ENCODE measurements at regions not wholly inside any gene's neighbourhood (a gene's known extent, or its start where the extent isn't known, plus 50 kb on each side); places are given as distances from the start of the nearest gene placed in this dataset.
"Not testable (repeated sequence)": the region's sequence is repeated elsewhere in the genome, so short reads cannot be mapped to it uniquely, and the experiment has no call there.

GRCh38 chr9:94438336-94438735 lies 109.9 kb upstream of the NUTM2F start:
- not testable (repeated sequence) for H3K27me3 Mint-ChIP-seq

GRCh38 chr9:94441146-94441545 lies 112.7 kb upstream of the NUTM2F start:
- H3K4me1 Mint-ChIP-seq, CTCF ChIA-PET, H3K27me3 Mint-ChIP-seq: not testable (repeated sequence)

More at GRCh38 chr9:94438336-94438735, 109.9 kb upstream of the NUTM2F start:
- H3K36me3 Mint-ChIP-seq (ENCODE audit: low read depth): peaks cover 24% of the 10 kb centered on the region
- H3K4me3 Mint-ChIP-seq, H3K9me3 Mint-ChIP-seq, H3K4me1 Mint-ChIP-seq, H3K27ac Mint-ChIP-seq, DNase-seq, CTCF ChIA-PET, POLR2A ChIA-PET: not testable (repeated sequence)

GRCh38 chr9:94441796-94442195 lies 113.1 kb upstream of the PCAT7 start:
- CTCF ChIA-PET: no interaction called here
- no peak overlapping the region for H3K27ac Mint-ChIP-seq
- DNase-seq: no peak
- no peaks in the 10 kb centered on the region for H3K9me3 Mint-ChIP-seq
- POLR2A ChIA-PET: no interaction called here
- H3K36me3 Mint-ChIP-seq (ENCODE audit: low read depth): peaks cover 28% of the 10 kb centered on the region
- H3K4me1 Mint-ChIP-seq: no peaks in the 10 kb centered on the region
- H3K27me3 Mint-ChIP-seq: no peaks in the 10 kb centered on the region
- no peak overlapping the region for H3K4me3 Mint-ChIP-seq

More at GRCh38 chr9:94441146-94441545, 112.7 kb upstream of the NUTM2F start:
- H3K9me3 Mint-ChIP-seq, DNase-seq, H3K4me3 Mint-ChIP-seq, H3K27ac Mint-ChIP-seq, POLR2A ChIA-PET: not testable (repeated sequence)
- H3K36me3 Mint-ChIP-seq (ENCODE audit: low read depth): peaks cover 22% of the 10 kb centered on the region

GRCh38 chr9:94443032-94443722 lies 111.7 kb upstream of the PCAT7 start:
- Mint-ChIP-seq H3K27me3 (no peaks in the 10 kb centered on the region), H3K4me3 (no peak overlapping the region), H3K27ac (no peak overlapping the region), H3K36me3 (ENCODE audit: low read depth) (peaks cover 34% of the 10 kb centered on the region), H3K9me3 (no peaks in the 10 kb centered on the region), H3K4me1 (no peaks in the 10 kb centered on the region)
- ChIA-PET POLR2A (no interaction called here), CTCF (no interaction called here)
- DNase-seq: no peak

GRCh38 chr9:94445863-94446262 lies 109.0 kb upstream of the PCAT7 start:
- Mint-ChIP-seq H3K4me1 (no peaks in the 10 kb centered on the region), H3K27me3 (no peaks in the 10 kb centered on the region), H3K4me3 (no peak overlapping the region), H3K36me3 (ENCODE audit: low read depth) (peaks cover 42% of the 10 kb centered on the region), H3K9me3 (no peaks in the 10 kb centered on the region), H3K27ac (no peak overlapping the region)
- ChIA-PET CTCF (no interaction called here), POLR2A (interaction anchor here (0.9 kb wide), 1 partner anchor 10 kb away, joined by 3 read pairs; no protein-coding TSS in a partner anchor)
- DNase-seq: no peak

GRCh38 chr9:94449486-94449885 lies 105.4 kb upstream of the PCAT7 start:
- DNase-seq: no peak
- Mint-ChIP-seq H3K4me3 (no peak overlapping the region), H3K4me1 (no peaks in the 10 kb centered on the region), H3K36me3 (ENCODE audit: low read depth) (peaks cover 45% of the 10 kb centered on the region), H3K27me3 (no peaks in the 10 kb centered on the region), H3K9me3 (no peaks in the 10 kb centered on the region), H3K27ac (no peak overlapping the region)
- ChIA-PET CTCF (no interaction called here), POLR2A (no interaction called here)

GRCh38 chr9:94464790-94465189 lies 90.1 kb upstream of the PCAT7 start:
- POLR2A ChIA-PET: no interaction called here
- no peaks in the 10 kb centered on the region for H3K4me1 Mint-ChIP-seq
- peaks cover 36% of the 10 kb centered on the region for H3K36me3 Mint-ChIP-seq (ENCODE audit: low read depth)
- DNase-seq: no peak
- no peaks in the 10 kb centered on the region for H3K27me3 Mint-ChIP-seq
- H3K9me3 Mint-ChIP-seq: peaks cover 22% of the 10 kb centered on the region
- H3K4me3 Mint-ChIP-seq: no peak overlapping the region
- CTCF ChIA-PET: no interaction called here
- H3K27ac Mint-ChIP-seq: no peak overlapping the region

- Mint-ChIP-seq H3K9me3 (peaks cover 14% of the 10 kb centered on the region), H3K27me3 (peaks cover 12% of the 10 kb centered on the region)
- H3K36me3 Mint-ChIP-seq (ENCODE audit: low read depth); H3K27ac Mint-ChIP-seq; POLR2A ChIA-PET; DNase-seq; H3K4me3 Mint-ChIP-seq; CTCF ChIA-PET; H3K4me1 Mint-ChIP-seq: not testable (repeated sequence)
Measured at GRCh38 chr9:94472063-94472462, 82.8 kb upstream of the PCAT7 start.

- H3K4me1 Mint-ChIP-seq: no peaks in the 10 kb centered on the region
- H3K36me3 Mint-ChIP-seq (ENCODE audit: low read depth): no peaks in the 10 kb centered on the region
- no peak overlapping the region for H3K4me3 Mint-ChIP-seq
- H3K27ac Mint-ChIP-seq: no peak overlapping the region
- POLR2A ChIA-PET: no interaction called here
- peaks cover 12% of the 10 kb centered on the region for H3K9me3 Mint-ChIP-seq
- CTCF ChIA-PET: no interaction called here
- H3K27me3 Mint-ChIP-seq: peaks cover 15% of the 10 kb centered on the region
- no peak for DNase-seq
Measured at GRCh38 chr9:94472806-94473360, 82.0 kb upstream of the PCAT7 start.

GRCh38 chr9:94478755-94479730 lies 75.8 kb upstream of the PCAT7 start:
- no peaks in the 10 kb centered on the region for H3K36me3 Mint-ChIP-seq (ENCODE audit: low read depth)
- H3K4me3 Mint-ChIP-seq: no peak overlapping the region
- no peaks in the 10 kb centered on the region for H3K9me3 Mint-ChIP-seq
- DNase-seq: no peak
- POLR2A ChIA-PET: no interaction called here
- H3K4me1 Mint-ChIP-seq: no peaks in the 10 kb centered on the region
- H3K27me3 Mint-ChIP-seq: peaks cover 20% of the 10 kb centered on the region
- no peak overlapping the region for H3K27ac Mint-ChIP-seq
- CTCF ChIA-PET: no interaction called here

GRCh38 chr9:94479757-94480156 lies 75.1 kb upstream of the PCAT7 start:
- Mint-ChIP-seq H3K27me3 (peaks cover 16% of the 10 kb centered on the region), H3K36me3 (ENCODE audit: low read depth) (no peaks in the 10 kb centered on the region), H3K4me3 (no peak overlapping the region), H3K4me1 (no peaks in the 10 kb centered on the region), H3K9me3 (no peaks in the 10 kb centered on the region), H3K27ac (no peak overlapping the region)
- no peak for DNase-seq
- ChIA-PET POLR2A (no interaction called here), CTCF (no interaction called here)

GRCh38 chr9:94480205-94480604 lies 74.7 kb upstream of the PCAT7 start:
- peaks cover 16% of the 10 kb centered on the region for H3K27me3 Mint-ChIP-seq
- CTCF ChIA-PET: no interaction called here
- H3K4me1 Mint-ChIP-seq: no peaks in the 10 kb centered on the region
- no peak overlapping the region for H3K4me3 Mint-ChIP-seq
- no peaks in the 10 kb centered on the region for H3K36me3 Mint-ChIP-seq (ENCODE audit: low read depth)
- no peak for DNase-seq
- H3K27ac Mint-ChIP-seq: no peak overlapping the region
- H3K9me3 Mint-ChIP-seq: no peaks in the 10 kb centered on the region
- POLR2A ChIA-PET: no interaction called here

- Mint-ChIP-seq H3K27me3 (peaks cover 8% of the 10 kb centered on the region), H3K4me3 (no peak overlapping the region), H3K27ac (no peak overlapping the region), H3K9me3 (no peaks in the 10 kb centered on the region), H3K36me3 (ENCODE audit: low read depth) (no peaks in the 10 kb centered on the region), H3K4me1 (no peaks in the 10 kb centered on the region)
- no peak for DNase-seq
- ChIA-PET POLR2A (no interaction called here), CTCF (interaction anchor here (0.6 kb wide), 1 partner anchor 57 kb away, joined by 8 read pairs; no protein-coding TSS in a partner anchor)
Measured at GRCh38 chr9:94482110-94482509, 72.8 kb upstream of the PCAT7 start.
